ENCODE measurements at regions not wholly inside any gene's neighbourhood (a gene's known extent, or its start where the extent isn't known, plus 50 kb on each side); places are given as distances from the start of the nearest gene placed in this dataset.

DNA sequence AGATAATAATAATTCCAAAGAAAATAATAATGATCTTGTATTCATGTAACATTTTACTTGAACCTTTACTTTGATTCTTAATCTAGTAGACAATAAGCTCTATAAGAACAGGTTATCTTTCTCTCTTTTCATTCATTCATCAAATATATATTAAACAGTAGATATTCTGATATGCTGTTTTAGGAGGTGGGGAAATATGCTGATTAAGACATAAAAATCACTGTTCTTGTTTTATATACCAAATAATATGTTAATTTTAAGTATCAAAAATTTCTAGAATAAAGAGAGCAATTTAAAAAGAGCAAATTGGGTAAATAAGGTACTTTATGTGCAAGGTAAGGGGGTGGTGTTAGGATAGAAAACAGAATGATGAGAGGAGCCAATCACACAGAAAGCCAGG lies 401.9 kb downstream of the PDHA2 start:
- TF ChIP-seq, protein P1, sequence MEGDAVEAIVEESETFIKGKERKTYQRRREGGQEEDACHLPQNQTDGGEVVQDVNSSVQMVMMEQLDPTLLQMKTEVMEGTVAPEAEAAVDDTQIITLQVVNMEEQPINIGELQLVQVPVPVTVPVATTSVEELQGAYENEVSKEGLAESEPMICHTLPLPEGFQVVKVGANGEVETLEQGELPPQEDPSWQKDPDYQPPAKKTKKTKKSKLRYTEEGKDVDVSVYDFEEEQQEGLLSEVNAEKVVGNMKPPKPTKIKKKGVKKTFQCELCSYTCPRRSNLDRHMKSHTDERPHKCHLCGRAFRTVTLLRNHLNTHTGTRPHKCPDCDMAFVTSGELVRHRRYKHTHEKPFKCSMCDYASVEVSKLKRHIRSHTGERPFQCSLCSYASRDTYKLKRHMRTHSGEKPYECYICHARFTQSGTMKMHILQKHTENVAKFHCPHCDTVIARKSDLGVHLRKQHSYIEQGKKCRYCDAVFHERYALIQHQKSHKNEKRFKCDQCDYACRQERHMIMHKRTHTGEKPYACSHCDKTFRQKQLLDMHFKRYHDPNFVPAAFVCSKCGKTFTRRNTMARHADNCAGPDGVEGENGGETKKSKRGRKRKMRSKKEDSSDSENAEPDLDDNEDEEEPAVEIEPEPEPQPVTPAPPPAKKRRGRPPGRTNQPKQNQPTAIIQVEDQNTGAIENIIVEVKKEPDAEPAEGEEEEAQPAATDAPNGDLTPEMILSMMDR (IDR thresholded peaks at IDR 0.05) = no peak
- TF ChIP-seq POLR2A (IDR thresholded peaks at IDR 0.05) = no peak
